Germinal center (tissue), 1 donor: ENCODE measurements at regions not wholly inside any gene's neighbourhood (a gene's known extent, or its start where the extent isn't known, plus 50 kb on each side); places are given as distances from the start of the nearest gene placed in this dataset.

Source experiments
- DNase-seq: peaks from one replicate; pipeline ENCODE4 v3.0.0; 2012; ENCODE audit warnings: mixed read lengths, low spot score

- DNase-seq, result no peak
Measured at GRCh38 chr5:62980884-62981283, 402.3 kb downstream of the LRRC70 start.

- DNase-seq, result no peak
Measured at GRCh38 chr5:62979472-62979871, 400.9 kb downstream of the LRRC70 start.

GRCh38 chr5:62977661-62978060, 399.0 kb downstream of the LRRC70 start:
- DNase-seq, result no peak

GRCh38 chr5:62974623-62975022, 396.0 kb downstream of the LRRC70 start:
- no peak for DNase-seq

GRCh38 chr5:62969409-62970120, 390.9 kb downstream of the LRRC70 start:
- DNase-seq, result no peak

GRCh38 chr5:62964428-62964827, 385.8 kb downstream of the LRRC70 start:
- no peak for DNase-seq

- DNase-seq, result no peak
Measured at GRCh38 chr5:62960781-62961180, 382.2 kb downstream of the LRRC70 start.

GRCh38 chr5:62956597-62956996, 378.0 kb downstream of the LRRC70 start:
- no peak for DNase-seq

- DNase-seq, result no peak
Measured at GRCh38 chr5:62954578-62954977, 376.0 kb downstream of the LRRC70 start.

GRCh38 chr5:62948301-62948700, 369.7 kb downstream of the LRRC70 start:
- no peak for DNase-seq

- DNase-seq, result no peak
Measured at GRCh38 chr5:62942384-62942783, 363.8 kb downstream of the LRRC70 start.

GRCh38 chr5:62938927-62939326, 360.3 kb downstream of the LRRC70 start:
- no peak for DNase-seq

- DNase-seq, result no peak
Measured at GRCh38 chr5:62937661-62938558, 359.3 kb downstream of the LRRC70 start.

- DNase-seq, result no peak
Measured at GRCh38 chr5:62935660-62936059, 357.0 kb downstream of the LRRC70 start.

- no peak for DNase-seq
Measured at GRCh38 chr5:62934319-62934718, 355.7 kb downstream of the LRRC70 start.

- no peak for DNase-seq
Measured at GRCh38 chr5:62933261-62933660, 354.6 kb downstream of the LRRC70 start.

GRCh38 chr5:62931153-62931950, 352.7 kb downstream of the LRRC70 start:
- DNase-seq, result no peak

GRCh38 chr5:62922191-62922590, 343.6 kb downstream of the LRRC70 start:
- DNase-seq, result no peak

GRCh38 chr5:62920856-62921255, 342.2 kb downstream of the LRRC70 start:
- DNase-seq, result no peak

GRCh38 chr5:62909326-62909725, 330.7 kb downstream of the LRRC70 start:
- no peak for DNase-seq

GRCh38 chr5:62902126-62902525, 323.5 kb downstream of the LRRC70 start:
- DNase-seq, result no peak

GRCh38 chr5:62900976-62901375, 322.4 kb downstream of the LRRC70 start:
- no peak for DNase-seq
